Kidney tubule cell (primary cell): ENCODE measurements at regions not wholly inside any gene's neighbourhood (a gene's known extent, or its start where the extent isn't known, plus 50 kb on each side); places are given as distances from the start of the nearest gene placed in this dataset.

Source experiments
- DNase-seq: peaks from one replicate; pipeline ENCODE4 v3.0.0-alpha.2; 2018; ENCODE audit warnings: low spot score

- DNase-seq = no peak
Observed at GRCh38 chr13:73894995-73895571, 239.1 kb downstream of the KLF12 start.

GRCh38 chr13:73893833-73894232 is 240.4 kb downstream of the KLF12 start:
- DNase-seq = no peak

- peak; percentile 7 for DNase-seq
Observed at GRCh38 chr13:73891805-73892204, 242.4 kb downstream of the KLF12 start.

- no peak for DNase-seq
Observed at GRCh38 chr13:73883162-73883561, 251.0 kb downstream of the KLF12 start.

GRCh38 chr13:73880365-73880764 is 253.8 kb downstream of the KLF12 start:
- peak; percentile 43 for DNase-seq

- no peak for DNase-seq
Observed at GRCh38 chr13:73879346-73880015, 254.7 kb downstream of the KLF12 start.

- no peak for DNase-seq
Observed at GRCh38 chr13:73877399-73877798, 256.8 kb downstream of the KLF12 start.

GRCh38 chr13:73876323-73876722 is 257.9 kb downstream of the KLF12 start:
- DNase-seq = no peak

- no peak for DNase-seq
Observed at GRCh38 chr13:73873940-73874830, 260.0 kb downstream of the KLF12 start.

- DNase-seq = no peak
Observed at GRCh38 chr13:73872397-73872796, 261.8 kb downstream of the KLF12 start.

- peak; percentile 8 for DNase-seq
Observed at GRCh38 chr13:73870970-73871935, 263.0 kb downstream of the KLF12 start.

GRCh38 chr13:73870036-73870741 is 264.0 kb downstream of the KLF12 start:
- peak; percentile 8 for DNase-seq

- DNase-seq = no peak
Observed at GRCh38 chr13:73865027-73865426, 269.2 kb downstream of the KLF12 start.

- no peak for DNase-seq
Observed at GRCh38 chr13:73861136-73861535, 273.1 kb downstream of the KLF12 start.

- peak; percentile 11 for DNase-seq
Observed at GRCh38 chr13:73860501-73860900, 273.7 kb downstream of the KLF12 start.

GRCh38 chr13:73859841-73860240 is 274.4 kb downstream of the KLF12 start:
- no peak for DNase-seq

GRCh38 chr13:73857106-73857505 is 277.1 kb downstream of the KLF12 start:
- no peak for DNase-seq

GRCh38 chr13:73851104-73851503 is 283.1 kb downstream of the KLF12 start:
- DNase-seq = no peak

- no peak for DNase-seq
Observed at GRCh38 chr13:73850104-73850873, 283.9 kb downstream of the KLF12 start.

GRCh38 chr13:73849292-73849691 is 284.9 kb downstream of the KLF12 start:
- peak; percentile 36 for DNase-seq
